BJ (cell line): ENCODE measurements at regions not wholly inside any gene's neighbourhood (a gene's known extent, or its start where the extent isn't known, plus 50 kb on each side); places are given as distances from the start of the nearest gene placed in this dataset.
"Not testable (repeated sequence)": the region's sequence is repeated elsewhere in the genome, so short reads cannot be mapped to it uniquely, and the experiment has no call there.

Source experiments
- CTCF ChIA-PET: fragments of 350-600 bp; formaldehyde crosslinking; extraction: SDS; loops from one replicate; lab custom pipeline; 2021; ENCODE audit warnings: antibody characterized with exemption, inconsistent platforms; lab: Yijun Ruan, JAX
- POLR2A ChIA-PET: fragments of 300-600 bp; sonication (Branson Sonifier 250); formaldehyde crosslinking; extraction: SDS; loops from one replicate; lab custom pipeline; 2021; ENCODE audit warnings: antibody characterized with exemption; lab: Charles Lee
- DNase-seq: peaks from one replicate; pipeline ENCODE4 v3.0.0-alpha.2; 2011; ENCODE audit warnings: low read depth
- H3K27me3 ChIP-seq: 2 replicates; pipeline ENCODE4 v1.6.0; 2011; ENCODE audit warnings: low read length; ENCODE audit not compliant: control insufficient read depth, insufficient read depth
- H3K36me3 ChIP-seq: 2 replicates; pipeline ENCODE4 v1.5.1; 2011; ENCODE audit warnings: low read length; ENCODE audit not compliant: control insufficient read depth, insufficient read depth
- H3K4me3 ChIP-seq: 2 replicates; pipeline ENCODE4 v1.5.1; 2011; ENCODE audit warnings: low read depth, mild to moderate bottlenecking, control low read depth, low read length
- CTCF ChIP-seq: IDR thresholded peaks from 2 replicates; pipeline ENCODE4 v1.5.1; 2011; ENCODE audit warnings: low read depth, mild to moderate bottlenecking, control low read depth, inconsistent platforms, low read length, moderate library complexity; ENCODE audit not compliant: insufficient read depth

GRCh38 chrX:25442499-25442898 lies 426.7 kb upstream of the ARX start:
- ChIA-PET CTCF (no interaction called here), POLR2A (no interaction called here)
- Histone ChIP-seq H3K27me3 (no peaks in the 10 kb centered on the region), H3K36me3 (no peaks in the 10 kb centered on the region), H3K4me3 (no peak overlapping the region)
- DNase-seq, result no peak
- no peak for TF ChIP-seq CTCF

GRCh38 chrX:25433307-25433706 lies 417.5 kb upstream of the ARX start:
- ChIA-PET CTCF (no interaction called here), POLR2A (no interaction called here)
- no peak for DNase-seq
- TF ChIP-seq CTCF, result no peak
- H3K4me3 ChIP-seq, result no peak overlapping the region
- H3K36me3 ChIP-seq, result no peaks in the 10 kb centered on the region
- no peaks in the 10 kb centered on the region for H3K27me3 ChIP-seq

- DNase-seq, result no peak
- Histone ChIP-seq H3K4me3 (no peak overlapping the region), H3K36me3 (no peaks in the 10 kb centered on the region), H3K27me3 (no peaks in the 10 kb centered on the region)
- POLR2A ChIA-PET, result no interaction called here
- no peak for TF ChIP-seq CTCF
- CTCF ChIA-PET, result no interaction called here
Observed at GRCh38 chrX:25432396-25432795, 416.6 kb upstream of the ARX start.

- no peak for TF ChIP-seq CTCF
- ChIA-PET CTCF (no interaction called here), POLR2A (no interaction called here)
- DNase-seq, result no peak
- Histone ChIP-seq H3K4me3 (no peak overlapping the region), H3K36me3 (no peaks in the 10 kb centered on the region), H3K27me3 (no peaks in the 10 kb centered on the region)
Observed at GRCh38 chrX:25427873-25428555, 412.2 kb upstream of the ARX start.

GRCh38 chrX:25404163-25404562 lies 388.4 kb upstream of the ARX start:
- H3K27me3 ChIP-seq, CTCF ChIA-PET, H3K36me3 ChIP-seq, DNase-seq, H3K4me3 ChIP-seq, POLR2A ChIA-PET: not testable (repeated sequence)

GRCh38 chrX:25389266-25389665 lies 373.5 kb upstream of the ARX start:
- no peaks in the 10 kb centered on the region for H3K27me3 ChIP-seq
- no peak for DNase-seq
- ChIA-PET CTCF (no interaction called here), POLR2A (no interaction called here)
- no peak for TF ChIP-seq CTCF
- no peak overlapping the region for H3K4me3 ChIP-seq
- H3K36me3 ChIP-seq, result no peaks in the 10 kb centered on the region
